ENCODE measurements at regions not wholly inside any gene's neighbourhood (a gene's known extent, or its start where the extent isn't known, plus 50 kb on each side); places are given as distances from the start of the nearest gene placed in this dataset.

GRCh38 chr2:10245021-10245420, 57.7 kb upstream of the HPCAL1 start:
- no peaks in the 10 kb centered on the region for H3K27me3 ChIP-seq
- WGBS, 2 donors (ENCODE audit: low coverage in 1 of 2), result 73 to 82% methylated on average over 2 to 7 of the region's 8 CpGs
- no peaks in the 10 kb centered on the region for H3K4me1 ChIP-seq
- no peaks in the 10 kb centered on the region for H3K36me3 ChIP-seq
- H3K4me3 ChIP-seq, result no peak overlapping the region
- ATAC-seq, result no peak
- H3K27ac ChIP-seq, result no peak overlapping the region
- TF ChIP-seq POLR2A (IDR thresholded peaks at IDR 0.05) (no peak), EP300 (IDR thresholded peaks at IDR 0.05) (no peak), POLR2AphosphoS5 (IDR thresholded peaks at IDR 0.05) (no peak), CTCF (IDR thresholded peaks at IDR 0.05) (no peak)
- peaks cover 0 to 7% (median 0%) of the 10 kb centered on the region in 3 donors for H3K9me3 ChIP-seq

GRCh38 chr2:10245661-10246060, 57.0 kb upstream of the HPCAL1 start:
- H3K4me3 ChIP-seq, result no peak overlapping the region
- TF ChIP-seq CTCF (IDR thresholded peaks at IDR 0.05), result no peak
- no peak for TF ChIP-seq EP300 (IDR thresholded peaks at IDR 0.05)
- no peak for TF ChIP-seq POLR2AphosphoS5 (IDR thresholded peaks at IDR 0.05)
- TF ChIP-seq POLR2A (IDR thresholded peaks at IDR 0.05), result no peak
- no peaks in the 10 kb centered on the region for H3K27me3 ChIP-seq
- H3K27ac ChIP-seq, result no peak overlapping the region
- no peaks in the 10 kb centered on the region for H3K36me3 ChIP-seq
- no peak for ATAC-seq
- H3K4me1 ChIP-seq, result no peaks in the 10 kb centered on the region
- 83 to 95% methylated on average over 5 to 9 of the region's 11 CpGs for WGBS, 2 donors (ENCODE audit: low coverage in 1 of 2)
- H3K9me3 ChIP-seq, result peaks cover 0 to 13% (median 0%) of the 10 kb centered on the region in 3 donors

- WGBS, 2 donors (ENCODE audit: low coverage in 1 of 2), result 66 to 70% methylated on average over 2 to 3 of the region's 8 CpGs
- no peak for TF ChIP-seq POLR2A (IDR thresholded peaks at IDR 0.05)
Observed at GRCh38 chr2:10246370-10246769, 56.3 kb upstream of the HPCAL1 start.

GRCh38 chr2:10246831-10247230, 55.9 kb upstream of the HPCAL1 start:
- H3K36me3 ChIP-seq, result no peaks in the 10 kb centered on the region
- H3K4me3 ChIP-seq, result no peak overlapping the region
- H3K4me1 ChIP-seq, result no peaks in the 10 kb centered on the region
- 72 to 86% methylated on average over 3 to 5 of the region's 5 CpGs for WGBS, 2 donors (ENCODE audit: low coverage in 1 of 2)
- no peak for ATAC-seq
- TF ChIP-seq POLR2A (IDR thresholded peaks at IDR 0.05) (no peak), EP300 (IDR thresholded peaks at IDR 0.05) (no peak), POLR2AphosphoS5 (IDR thresholded peaks at IDR 0.05) (no peak), CTCF (IDR thresholded peaks at IDR 0.05) (no peak)
- H3K27ac ChIP-seq, result no peak overlapping the region
- H3K27me3 ChIP-seq, result no peaks in the 10 kb centered on the region
- peaks cover 0 to 16% (median 0%) of the 10 kb centered on the region in 3 donors for H3K9me3 ChIP-seq

More at GRCh38 chr2:10246370-10246769, 56.3 kb upstream of the HPCAL1 start:
- ATAC-seq, result no peak
- Histone ChIP-seq H3K4me3 (no peak overlapping the region), H3K27me3 (no peaks in the 10 kb centered on the region), H3K36me3 (no peaks in the 10 kb centered on the region), H3K9me3 (peaks cover 0 to 16% (median 0%) of the 10 kb centered on the region in 3 donors), H3K4me1 (no peaks in the 10 kb centered on the region), H3K27ac (no peak overlapping the region)

- Histone ChIP-seq H3K4me1 (no peaks in the 10 kb centered on the region), H3K27me3 (no peaks in the 10 kb centered on the region), H3K27ac (no peak overlapping the region), H3K4me3 (no peak overlapping the region), H3K9me3 (peaks cover 0 to 16% (median 0%) of the 10 kb centered on the region in 3 donors), H3K36me3 (no peaks in the 10 kb centered on the region)
- ATAC-seq, result no peak
- TF ChIP-seq CTCF (IDR thresholded peaks at IDR 0.05) (no peak), POLR2AphosphoS5 (IDR thresholded peaks at IDR 0.05) (no peak), POLR2A (IDR thresholded peaks at IDR 0.05) (no peak), EP300 (IDR thresholded peaks at IDR 0.05) (no peak)
- WGBS, 2 donors (ENCODE audit: low coverage in 1 of 2), result 75 to 83% methylated on average over 1 of the region's 1 CpG
Observed at GRCh38 chr2:10249798-10250197, 52.9 kb upstream of the HPCAL1 start.
